ENCODE measurements at regions not wholly inside any gene's neighbourhood (a gene's known extent, or its start where the extent isn't known, plus 50 kb on each side); places are given as distances from the start of the nearest gene placed in this dataset.
"Not testable (repeated sequence)": the region's sequence is repeated elsewhere in the genome, so short reads cannot be mapped to it uniquely, and the experiment has no call there.

GRCh38 chr15:20325751-20326150, 215.8 kb downstream of the GOLGA6L6 start:
- not testable (repeated sequence) for TF ChIP-seq CTCF (conservative IDR thresholded peaks at IDR 0.05; ENCODE audit: low read length); EZH2phosphoT487 (IDR thresholded peaks at IDR 0.05; ENCODE audit: borderline replicate concordance, low read depth, low read length)
